DND-41 (cell line): ENCODE measurements at regions not wholly inside any gene's neighbourhood (a gene's known extent, or its start where the extent isn't known, plus 50 kb on each side); places are given as distances from the start of the nearest gene placed in this dataset.

Source experiments
- ATAC-seq: fragments of 200-7000 bp; cut with Tn5 transposase; 3 replicates; pipeline ENCODE4 v1.9.1; 2021; ENCODE audit warnings: low read depth; ENCODE audit not compliant: insufficient read depth
- DNase-seq: peaks from one replicate; pipeline ENCODE4 v3.0.0-alpha.2; 2020
- H2AFZ ChIP-seq: 2 replicates; pipeline ENCODE4 v1.6.0; 2012; ENCODE audit warnings: low read depth, low read length
- H3K27ac ChIP-seq: 2 replicates; pipeline ENCODE4 v1.5.1; 2012; ENCODE audit warnings: low read length, inconsistent platforms
- H3K27me3 ChIP-seq: fragments of 200-600 bp; sonication (generic); 2 replicates; pipeline ENCODE4 v1.6.0; 2012; ENCODE audit warnings: low read length, mild to moderate bottlenecking, inconsistent platforms; ENCODE audit not compliant: insufficient read depth, poor library complexity
- H3K36me3 ChIP-seq: 2 replicates; pipeline ENCODE4 v1.5.1; 2012; ENCODE audit warnings: low read length, inconsistent platforms; ENCODE audit not compliant: insufficient read depth
- H3K4me1 ChIP-seq: 2 replicates; pipeline ENCODE4 v1.5.1; 2012; ENCODE audit warnings: mild to moderate bottlenecking, low read length; ENCODE audit not compliant: insufficient read depth
- H3K4me2 ChIP-seq: 2 replicates; pipeline ENCODE4 v1.6.0; 2012; ENCODE audit warnings: mild to moderate bottlenecking, moderate library complexity, low read length, inconsistent platforms; ENCODE audit not compliant: insufficient read depth
- H3K4me3 ChIP-seq, 2 experiments: fragments of 200-600 bp in 1 of 2; shearing (Covaris generic) in 1 of 2; 2 replicates each; pipeline ENCODE4 v1.5.1; 2012 to 2016; ENCODE audit warnings: inconsistent platforms in 2 of 2, low read length in 2 of 2, mild to moderate bottlenecking in 2 of 2, low read depth in 1 of 2, moderate library complexity in 1 of 2
- H3K79me2 ChIP-seq: 2 replicates; pipeline ENCODE4 v1.6.0; 2012; ENCODE audit warnings: low read length, inconsistent platforms; ENCODE audit not compliant: insufficient read depth
- H3K9ac ChIP-seq: 2 replicates; pipeline ENCODE4 v1.6.0; 2012; ENCODE audit warnings: low read depth, mild to moderate bottlenecking, inconsistent platforms, low read length, moderate library complexity
- H3K9me3 ChIP-seq: 2 replicates; pipeline ENCODE4 v1.5.1; 2012; ENCODE audit warnings: low read length, moderate library complexity, mild to moderate bottlenecking, inconsistent platforms; ENCODE audit not compliant: insufficient read depth, severe bottlenecking
- H4K20me1 ChIP-seq: 2 replicates; pipeline ENCODE4 v1.6.0; 2012; ENCODE audit warnings: low read length; ENCODE audit not compliant: insufficient read depth
- EZH2 ChIP-seq: IDR thresholded peaks from 3 replicates; pipeline ENCODE4 v1.6.1; 2012; ENCODE audit warnings: borderline replicate concordance, low read depth, mild to moderate bottlenecking, moderate library complexity, low read length, inconsistent platforms; ENCODE audit not compliant: severe bottlenecking
- TF ChIP-seq, protein P1 (sequence below): IDR thresholded peaks from 2 replicates; pipeline ENCODE4 v1.5.1; 2012; ENCODE audit warnings: borderline replicate concordance, low read length, moderate library complexity, mild to moderate bottlenecking; ENCODE audit not compliant: poor library complexity, severe bottlenecking; ENCODE audit errors: extremely low read depth

DNA sequence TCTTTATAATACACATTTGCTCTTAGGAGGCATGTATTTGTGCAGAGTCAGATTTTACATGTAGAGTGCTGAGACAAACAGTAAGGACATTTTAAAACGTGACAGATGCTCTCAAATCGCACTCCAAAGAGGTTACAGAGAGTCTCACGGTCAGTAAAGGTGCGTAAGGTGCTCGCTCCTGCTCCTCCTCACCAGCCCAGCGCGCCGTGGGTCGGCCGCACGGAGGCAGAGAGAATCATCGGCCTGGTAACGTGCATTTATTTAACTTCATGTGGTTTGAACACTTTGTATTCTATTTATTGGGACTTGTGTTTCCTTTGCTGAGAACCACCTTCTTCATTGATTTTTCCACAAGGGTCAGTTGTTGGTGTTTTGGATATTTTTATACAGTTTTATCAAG lies 900.1 kb downstream of the BRD1 start:
- Histone ChIP-seq H3K4me2 (no peak overlapping the region), H2AFZ (no peak overlapping the region), H3K27ac (no peak overlapping the region), H3K4me1 (no peaks in the 10 kb centered on the region), H3K4me3 (no peak overlapping the region), H3K79me2 (no peaks in the 10 kb centered on the region), H3K36me3 (no peaks in the 10 kb centered on the region), H3K9me3 (no peaks in the 10 kb centered on the region), H4K20me1 (no peaks in the 10 kb centered on the region), H3K9ac (no peak overlapping the region), H3K27me3 (no peaks in the 10 kb centered on the region)
- TF ChIP-seq, protein P1, sequence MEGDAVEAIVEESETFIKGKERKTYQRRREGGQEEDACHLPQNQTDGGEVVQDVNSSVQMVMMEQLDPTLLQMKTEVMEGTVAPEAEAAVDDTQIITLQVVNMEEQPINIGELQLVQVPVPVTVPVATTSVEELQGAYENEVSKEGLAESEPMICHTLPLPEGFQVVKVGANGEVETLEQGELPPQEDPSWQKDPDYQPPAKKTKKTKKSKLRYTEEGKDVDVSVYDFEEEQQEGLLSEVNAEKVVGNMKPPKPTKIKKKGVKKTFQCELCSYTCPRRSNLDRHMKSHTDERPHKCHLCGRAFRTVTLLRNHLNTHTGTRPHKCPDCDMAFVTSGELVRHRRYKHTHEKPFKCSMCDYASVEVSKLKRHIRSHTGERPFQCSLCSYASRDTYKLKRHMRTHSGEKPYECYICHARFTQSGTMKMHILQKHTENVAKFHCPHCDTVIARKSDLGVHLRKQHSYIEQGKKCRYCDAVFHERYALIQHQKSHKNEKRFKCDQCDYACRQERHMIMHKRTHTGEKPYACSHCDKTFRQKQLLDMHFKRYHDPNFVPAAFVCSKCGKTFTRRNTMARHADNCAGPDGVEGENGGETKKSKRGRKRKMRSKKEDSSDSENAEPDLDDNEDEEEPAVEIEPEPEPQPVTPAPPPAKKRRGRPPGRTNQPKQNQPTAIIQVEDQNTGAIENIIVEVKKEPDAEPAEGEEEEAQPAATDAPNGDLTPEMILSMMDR: no peak
- TF ChIP-seq EZH2: no peak
- DNase-seq (no peak), ATAC-seq (no peak)

DNA sequence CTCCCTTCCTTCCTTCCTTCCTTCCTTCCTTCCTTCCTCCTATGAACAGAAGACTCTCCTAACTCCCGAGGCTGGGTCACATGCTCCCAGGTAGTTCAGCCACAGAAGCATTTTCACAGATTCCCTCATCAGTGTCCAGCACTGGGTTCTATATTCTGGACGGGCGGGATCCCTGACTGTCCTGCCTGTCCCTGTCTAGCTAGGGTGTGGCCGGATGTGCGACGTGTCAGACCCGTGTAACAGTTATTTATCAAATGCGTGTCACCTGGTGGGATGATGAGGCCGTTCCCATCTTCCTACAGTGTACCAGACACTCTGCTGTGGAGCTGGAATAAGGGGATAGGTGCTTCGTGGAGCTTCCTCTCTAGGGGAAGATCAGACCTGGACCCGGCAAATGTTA lies 901.0 kb downstream of the BRD1 start:
- no peak overlapping the region for H3K4me3 ChIP-seq
- no peak for DNase-seq
- H3K79me2 ChIP-seq: no peaks in the 10 kb centered on the region
- H2AFZ ChIP-seq: no peak overlapping the region
- H3K36me3 ChIP-seq: no peaks in the 10 kb centered on the region
- no peak for TF ChIP-seq EZH2
- TF ChIP-seq, protein P1: no peak
- H3K4me1 ChIP-seq: no peaks in the 10 kb centered on the region
- H3K4me2 ChIP-seq: no peak overlapping the region
- H3K27ac ChIP-seq: no peak overlapping the region
- no peak overlapping the region for H3K9ac ChIP-seq
- H4K20me1 ChIP-seq: no peaks in the 10 kb centered on the region; the same call in 1 of the 2 replicates
- H3K27me3 ChIP-seq: no peaks in the 10 kb centered on the region
- H3K9me3 ChIP-seq: no peaks in the 10 kb centered on the region
- no peak for ATAC-seq

DNA sequence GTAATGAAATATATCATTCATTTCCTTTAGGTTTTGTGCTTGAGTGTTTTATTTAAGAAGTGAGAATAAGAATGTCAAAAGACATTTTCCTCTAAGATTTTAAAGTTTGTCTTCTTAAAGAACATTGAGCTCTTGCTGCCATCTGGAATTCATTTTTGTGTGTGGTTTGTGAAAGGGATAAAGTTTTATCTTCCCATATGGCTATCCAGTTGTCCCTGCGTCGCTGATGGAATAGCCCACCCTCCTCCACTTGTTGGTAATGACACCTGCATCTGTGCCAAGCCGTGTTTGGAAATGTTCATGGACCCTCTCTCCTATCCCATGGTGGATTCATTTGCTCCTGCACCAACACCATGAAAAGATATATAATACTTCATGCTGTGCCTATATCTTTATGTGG lies 901.5 kb downstream of the BRD1 start:
- Histone ChIP-seq H4K20me1 (no peaks in the 10 kb centered on the region; the same call in 1 of the 2 replicates), H3K9ac (no peak overlapping the region), H3K4me3 (no peak overlapping the region), H3K36me3 (no peaks in the 10 kb centered on the region), H3K9me3 (no peaks in the 10 kb centered on the region), H2AFZ (no peak overlapping the region), H3K79me2 (no peaks in the 10 kb centered on the region), H3K4me1 (no peaks in the 10 kb centered on the region), H3K27ac (no peak overlapping the region), H3K4me2 (no peak overlapping the region), H3K27me3 (no peaks in the 10 kb centered on the region)
- DNase-seq (no peak), ATAC-seq (no peak)
- TF ChIP-seq, protein P1: no peak
- no peak for TF ChIP-seq EZH2

DNA sequence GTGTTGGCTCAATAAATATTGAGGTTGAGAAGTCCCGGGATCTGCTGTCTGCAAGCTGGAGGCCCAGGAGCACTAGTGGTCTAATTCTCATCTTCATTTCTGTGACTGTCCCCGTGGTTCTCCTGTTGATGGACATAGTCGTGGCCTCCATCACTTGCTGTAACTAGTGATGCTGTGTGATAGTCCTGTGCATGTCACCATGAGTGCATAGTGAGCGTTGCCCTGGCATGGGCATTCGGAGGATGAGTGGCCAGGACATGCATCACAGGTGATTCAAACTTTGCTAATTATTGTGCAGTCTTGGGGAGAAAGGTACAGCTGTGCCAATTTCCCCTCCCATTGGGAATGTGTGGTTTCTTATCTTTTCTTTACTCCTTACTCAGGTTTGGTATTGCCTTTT lies 902.2 kb downstream of the BRD1 start:
- Histone ChIP-seq H4K20me1 (no peaks in the 10 kb centered on the region; the same call in 1 of the 2 replicates), H3K4me2 (no peak overlapping the region), H3K4me3 (no peak overlapping the region), H3K4me1 (no peaks in the 10 kb centered on the region), H3K36me3 (no peaks in the 10 kb centered on the region), H3K79me2 (no peaks in the 10 kb centered on the region), H3K9ac (no peak overlapping the region), H3K9me3 (no peaks in the 10 kb centered on the region), H3K27me3 (no peaks in the 10 kb centered on the region), H3K27ac (no peak overlapping the region), H2AFZ (no peak overlapping the region)
- TF ChIP-seq, protein P1: no peak
- no peak for TF ChIP-seq EZH2
- DNase-seq: no peak
- ATAC-seq: no peak
